Progenitor cell of endocrine pancreas (in vitro differentiated cells): ENCODE measurements at regions not wholly inside any gene's neighbourhood (a gene's known extent, or its start where the extent isn't known, plus 50 kb on each side); places are given as distances from the start of the nearest gene placed in this dataset.
A peak's percentile ranks its signal among the peaks of the same experiment; 100 is the strongest.

Experiments used
- DNase-seq: peaks from one replicate; pipeline ENCODE4 v3.0.0; 2021; ENCODE audit warnings: low spot score; ENCODE audit not compliant: unreplicated experiment
- H3K27ac Mint-ChIP-seq: 2 replicates; pipeline ENCODE4 v1.8.0; 2021; ENCODE audit warnings: mild to moderate bottlenecking, moderate library complexity, mixed read lengths
- H3K27me3 Mint-ChIP-seq: 2 replicates; pipeline ENCODE4 v1.8.0; 2021; ENCODE audit warnings: mixed read lengths
- H3K36me3 Mint-ChIP-seq: 2 replicates; pipeline ENCODE4 v1.8.0; 2022; ENCODE audit warnings: mixed read lengths; ENCODE audit not compliant: insufficient read depth
- H3K4me1 Mint-ChIP-seq: 2 replicates; pipeline ENCODE4 v1.8.0; 2021; ENCODE audit warnings: low read depth, mixed read lengths
- H3K4me3 Mint-ChIP-seq: 2 replicates; pipeline ENCODE4 v1.8.0; 2021; ENCODE audit warnings: low read depth, mild to moderate bottlenecking, moderate library complexity, mixed read lengths
- H3K9me3 Mint-ChIP-seq: 2 replicates; pipeline ENCODE4 v1.8.0; 2021; ENCODE audit warnings: low read depth, mixed read lengths
- CTCF ChIP-seq: fragments of 200-600 bp; sonication (generic); IDR thresholded peaks from one replicate; pipeline ENCODE4 v1.5.0; 2021; ENCODE audit warnings: antibody characterized with exemption, mild to moderate bottlenecking; ENCODE audit not compliant: unreplicated experiment

GRCh38 chr2:41990245-41990644, 57.6 kb upstream of the PKDCC start:
- no peaks in the 10 kb centered on the region for H3K27me3 Mint-ChIP-seq
- no peak for DNase-seq
- H3K4me1 Mint-ChIP-seq, result peaks cover 25% of the 10 kb centered on the region
- no peak for TF ChIP-seq CTCF
- H3K4me3 Mint-ChIP-seq, result no peak overlapping the region
- H3K36me3 Mint-ChIP-seq, result no peaks in the 10 kb centered on the region
- H3K9me3 Mint-ChIP-seq, result no peaks in the 10 kb centered on the region
- H3K27ac Mint-ChIP-seq, result no peak overlapping the region

GRCh38 chr2:41990688-41991087, 57.1 kb upstream of the PKDCC start:
- Mint-ChIP-seq H3K9me3 (no peaks in the 10 kb centered on the region), H3K4me1 (peaks cover 25% of the 10 kb centered on the region), H3K36me3 (no peaks in the 10 kb centered on the region), H3K4me3 (no peak overlapping the region), H3K27ac (peak overlapping the region; percentile 15), H3K27me3 (no peaks in the 10 kb centered on the region)
- no peak for DNase-seq
- TF ChIP-seq CTCF, result no peak

- no peak for DNase-seq
- Mint-ChIP-seq H3K36me3 (no peaks in the 10 kb centered on the region), H3K4me1 (peaks cover 25% of the 10 kb centered on the region), H3K4me3 (no peak overlapping the region), H3K27me3 (no peaks in the 10 kb centered on the region), H3K27ac (no peak overlapping the region), H3K9me3 (no peaks in the 10 kb centered on the region)
- TF ChIP-seq CTCF, result no peak
Observed at GRCh38 chr2:41992056-41992642, 55.7 kb upstream of the PKDCC start.

GRCh38 chr2:41992671-41993434, 55.0 kb upstream of the PKDCC start:
- no peak overlapping the region for H3K4me3 Mint-ChIP-seq
- H3K36me3 Mint-ChIP-seq, result no peaks in the 10 kb centered on the region
- TF ChIP-seq CTCF, result no peak
- no peak overlapping the region for H3K27ac Mint-ChIP-seq
- H3K4me1 Mint-ChIP-seq, result peaks cover 25% of the 10 kb centered on the region
- H3K9me3 Mint-ChIP-seq, result no peaks in the 10 kb centered on the region
- DNase-seq, result no peak
- no peaks in the 10 kb centered on the region for H3K27me3 Mint-ChIP-seq

- TF ChIP-seq CTCF, result no peak
- no peak overlapping the region for H3K27ac Mint-ChIP-seq
- H3K36me3 Mint-ChIP-seq, result peaks cover 2% of the 10 kb centered on the region
- DNase-seq, result no peak
- H3K4me1 Mint-ChIP-seq, result peaks cover 25% of the 10 kb centered on the region
- no peaks in the 10 kb centered on the region for H3K9me3 Mint-ChIP-seq
- no peak overlapping the region for H3K4me3 Mint-ChIP-seq
- no peaks in the 10 kb centered on the region for H3K27me3 Mint-ChIP-seq
Observed at GRCh38 chr2:41993435-41993925, 54.3 kb upstream of the PKDCC start.
